Vagina (tissue), 2 donors: ENCODE measurements at regions not wholly inside any gene's neighbourhood (a gene's known extent, or its start where the extent isn't known, plus 50 kb on each side); places are given as distances from the start of the nearest gene placed in this dataset.

Experiments used
- POLR2AphosphoS5 ChIP-seq, 2 donors: sonication (generic); formaldehyde crosslinking; IDR thresholded peaks; one replicate each; pipeline ENCODE4 v1.9.0; 2017; ENCODE audit warnings: antibody characterized with exemption in 2 of 2, mild to moderate bottlenecking in 2 of 2, low read depth in 1 of 2; ENCODE audit not compliant: insufficient read depth in 1 of 2
- TF ChIP-seq, protein P1 (sequence below), 3 experiments: fragments of 450-650 bp in 2 of 3; fragments of 200-600 bp in 1 of 3; sonication (generic) in 1 of 3; IDR thresholded peaks; one replicate each; pipeline ENCODE4 v1.5.1; 2017 to 2019; ENCODE audit warnings: antibody characterized with exemption in 3 of 3, mild to moderate bottlenecking in 2 of 3, moderate library complexity in 2 of 3

- no peak for TF ChIP-seq POLR2AphosphoS5 (IDR thresholded peaks at IDR 0.05; ENCODE audit: insufficient read depth in 1 of 2, low read depth in 1 of 2)
- TF ChIP-seq, protein P1, sequence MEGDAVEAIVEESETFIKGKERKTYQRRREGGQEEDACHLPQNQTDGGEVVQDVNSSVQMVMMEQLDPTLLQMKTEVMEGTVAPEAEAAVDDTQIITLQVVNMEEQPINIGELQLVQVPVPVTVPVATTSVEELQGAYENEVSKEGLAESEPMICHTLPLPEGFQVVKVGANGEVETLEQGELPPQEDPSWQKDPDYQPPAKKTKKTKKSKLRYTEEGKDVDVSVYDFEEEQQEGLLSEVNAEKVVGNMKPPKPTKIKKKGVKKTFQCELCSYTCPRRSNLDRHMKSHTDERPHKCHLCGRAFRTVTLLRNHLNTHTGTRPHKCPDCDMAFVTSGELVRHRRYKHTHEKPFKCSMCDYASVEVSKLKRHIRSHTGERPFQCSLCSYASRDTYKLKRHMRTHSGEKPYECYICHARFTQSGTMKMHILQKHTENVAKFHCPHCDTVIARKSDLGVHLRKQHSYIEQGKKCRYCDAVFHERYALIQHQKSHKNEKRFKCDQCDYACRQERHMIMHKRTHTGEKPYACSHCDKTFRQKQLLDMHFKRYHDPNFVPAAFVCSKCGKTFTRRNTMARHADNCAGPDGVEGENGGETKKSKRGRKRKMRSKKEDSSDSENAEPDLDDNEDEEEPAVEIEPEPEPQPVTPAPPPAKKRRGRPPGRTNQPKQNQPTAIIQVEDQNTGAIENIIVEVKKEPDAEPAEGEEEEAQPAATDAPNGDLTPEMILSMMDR (IDR thresholded peaks at IDR 0.05): no peak
These were observed 109.2 kb upstream of the OGFRL1 start for GRCh38 chr6:71179249-71179885.
